Natural killer cell treated with Interleukin-12 subunit alpha and Interleukin-12 subunit beta and Interleukin-15 and Interleukin-18, amount 100 ng/mL, for 72 hours (primary cell): ENCODE measurements at regions not wholly inside any gene's neighbourhood (a gene's known extent, or its start where the extent isn't known, plus 50 kb on each side); places are given as distances from the start of the nearest gene placed in this dataset.
A peak's percentile ranks its signal among the peaks of the same experiment; 100 is the strongest.

ENCODE experiments used
- ATAC-seq, 2 donors: fragments of 150-1000 bp; cut with Tn5 transposase in 1 of 2; sonication (Bioruptor Pico), chemical (Tn5 transposase) in 1 of 2; 2 replicates each; pipeline ENCODE4 v1.10.0; 2021
- DNase-seq: peaks from one replicate; pipeline ENCODE4 v3.0.0; 2022; ENCODE audit warnings: low spot score
- H3K27ac Mint-ChIP-seq, 2 donors: 1 replicate in 1 of 2; 2 replicates in 1 of 2; pipeline ENCODE4 v1.8.0; 2022; ENCODE audit warnings: mixed read lengths in 2 of 2, mild to moderate bottlenecking in 1 of 2, moderate library complexity in 1 of 2
- H3K27me3 Mint-ChIP-seq, 2 donors: 1 replicate in 1 of 2; 2 replicates in 1 of 2; pipeline ENCODE4 v1.8.0; 2022; ENCODE audit warnings: mixed read lengths in 2 of 2
- H3K36me3 Mint-ChIP-seq: one replicate; pipeline ENCODE4 v1.8.0; 2022; ENCODE audit warnings: mixed read lengths
- H3K4me1 Mint-ChIP-seq, 2 donors: 1 replicate in 1 of 2; 2 replicates in 1 of 2; pipeline ENCODE4 v1.8.0; 2022; ENCODE audit warnings: low read depth in 2 of 2, mixed read lengths in 2 of 2, mild to moderate bottlenecking in 1 of 2
- H3K4me3 Mint-ChIP-seq: one replicate; pipeline ENCODE4 v1.8.0; 2022; ENCODE audit warnings: mixed read lengths
- H3K9me3 Mint-ChIP-seq: 2 replicates; pipeline ENCODE4 v1.8.0; 2022; ENCODE audit warnings: mixed read lengths

DNA sequence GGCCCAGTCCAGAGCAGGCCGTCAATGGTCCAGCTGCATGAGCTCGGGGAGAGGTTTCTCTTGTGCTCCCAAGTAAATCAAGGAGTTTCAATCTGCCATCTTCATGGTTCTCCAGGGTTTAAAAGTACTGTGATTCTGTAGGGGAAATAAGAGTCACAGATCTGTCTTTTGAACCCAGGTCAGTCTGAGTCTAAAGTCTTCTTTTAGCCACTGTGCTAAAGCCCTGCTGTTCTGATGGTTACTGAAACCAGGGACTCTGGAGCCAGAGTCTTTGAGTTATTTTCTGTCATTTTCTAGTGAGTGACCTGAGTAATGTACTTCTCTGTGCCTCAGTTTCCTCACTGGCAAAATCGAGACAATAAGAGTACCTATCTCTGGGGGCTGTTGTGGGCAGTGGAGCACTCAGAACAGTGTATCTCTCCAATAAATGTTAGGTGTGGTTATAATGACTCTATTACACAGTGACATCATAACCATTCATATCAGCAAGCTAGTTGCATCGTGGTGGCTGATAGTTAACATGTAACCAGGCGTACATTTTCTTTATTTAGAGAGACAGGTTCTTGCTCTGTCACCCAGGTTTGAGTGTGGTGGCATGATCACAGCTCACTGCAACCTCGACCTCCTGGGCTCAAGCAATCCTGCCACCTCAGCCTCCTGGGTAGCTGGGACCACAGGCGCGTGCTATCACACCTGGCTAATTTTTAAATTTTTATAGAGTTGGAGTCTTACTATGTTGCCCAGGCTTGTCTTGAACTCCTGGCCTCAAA is 74.6 kb upstream of the KCNG1 start:
- DNase-seq: no peak
- no peak overlapping the region for H3K4me3 Mint-ChIP-seq
- no peaks in the 10 kb centered on the region for H3K9me3 Mint-ChIP-seq
- peaks cover under 1 to 2% of the 10 kb centered on the region in 2 donors for H3K4me1 Mint-ChIP-seq
- H3K36me3 Mint-ChIP-seq: no peaks in the 10 kb centered on the region
- peaks cover 12 to 20% of the 10 kb centered on the region in 2 donors for H3K27me3 Mint-ChIP-seq
- ATAC-seq: no peak
- H3K27ac Mint-ChIP-seq: no peak overlapping the region

DNA sequence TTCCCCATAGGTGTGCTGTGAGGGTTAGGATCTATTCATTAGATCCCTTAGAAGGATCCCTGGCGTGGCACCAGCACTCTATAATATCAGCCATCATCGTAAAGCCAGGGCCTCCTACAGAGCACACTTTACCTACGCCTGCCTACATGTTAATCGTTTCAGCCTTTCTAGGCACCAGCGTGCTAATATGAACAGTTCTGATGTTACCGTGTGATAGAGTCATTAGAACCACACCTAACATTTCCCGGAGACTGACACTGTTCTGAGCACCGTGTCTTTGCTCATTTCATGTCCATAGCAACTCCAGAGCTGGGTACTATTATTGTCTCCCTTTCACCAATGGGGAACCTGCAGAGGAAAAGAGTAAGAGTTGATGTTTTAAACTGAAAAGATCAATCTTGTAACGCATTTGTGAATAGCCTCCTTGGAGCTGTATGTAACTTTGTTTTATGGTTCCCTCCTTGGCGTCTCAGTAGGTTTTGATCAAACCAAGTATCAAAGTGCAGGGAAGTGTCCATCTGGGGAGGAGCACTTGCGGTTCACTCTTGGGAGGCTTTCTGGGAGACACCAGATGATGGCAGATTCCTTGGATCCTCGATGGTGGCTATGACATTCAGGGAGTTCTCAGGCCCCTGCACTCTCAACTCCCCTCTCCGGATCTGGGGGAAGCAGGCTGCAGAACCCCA is 73.8 kb upstream of the KCNG1 start:
- Mint-ChIP-seq H3K27me3 (peaks cover 17 to 28% of the 10 kb centered on the region in 2 donors), H3K27ac (no peak overlapping the region), H3K36me3 (no peaks in the 10 kb centered on the region), H3K9me3 (no peaks in the 10 kb centered on the region), H3K4me1 (peaks cover 7 to 10% of the 10 kb centered on the region in 2 donors), H3K4me3 (no peak overlapping the region)
- no peak for ATAC-seq
- DNase-seq: no peak

DNA sequence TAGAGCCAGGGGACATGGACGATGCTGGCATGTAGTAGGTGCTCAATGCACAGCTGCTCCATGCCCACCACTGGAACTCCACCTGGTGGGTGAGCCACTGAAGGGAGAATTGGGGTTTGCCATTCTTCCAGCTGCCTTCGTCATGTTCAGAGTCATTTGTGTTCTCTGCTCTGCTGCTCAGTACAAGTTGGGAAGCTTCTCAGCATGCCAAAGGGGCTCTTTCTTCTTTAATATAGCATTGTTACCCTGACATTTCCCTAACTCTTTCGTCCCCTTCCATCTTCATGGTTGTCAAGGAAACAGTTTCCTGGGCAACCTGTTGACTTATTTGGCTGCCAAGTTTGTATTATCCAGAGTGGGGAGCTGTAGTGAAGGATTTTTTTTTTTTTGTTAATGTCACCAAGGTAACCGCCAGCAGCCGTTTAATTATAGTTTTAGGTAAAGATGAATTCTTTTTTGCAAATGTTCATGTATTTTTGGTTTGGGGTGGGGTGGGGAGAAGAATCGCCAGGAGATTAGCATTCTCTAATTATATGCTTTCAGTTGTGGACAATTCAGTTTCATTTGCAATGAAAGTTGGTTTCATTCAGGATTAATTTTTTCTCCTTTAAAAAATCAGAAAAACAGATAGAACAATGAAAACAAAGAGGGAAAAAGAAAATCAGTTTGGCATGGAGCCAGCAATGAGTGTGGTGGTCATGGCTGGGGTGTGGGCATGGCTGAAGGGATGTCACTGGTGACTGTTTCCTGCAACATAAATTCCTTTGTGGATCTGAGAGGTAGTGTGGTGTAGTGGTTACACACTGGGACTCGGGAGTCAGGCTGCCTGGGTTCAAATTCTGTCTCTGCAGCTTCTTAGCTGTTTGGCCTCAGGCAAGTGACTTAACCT is 73.0 kb upstream of the KCNG1 start:
- no peaks in the 10 kb centered on the region for H3K9me3 Mint-ChIP-seq
- H3K4me3 Mint-ChIP-seq: no peak overlapping the region
- H3K36me3 Mint-ChIP-seq: no peaks in the 10 kb centered on the region
- DNase-seq: no peak
- H3K27me3 Mint-ChIP-seq: peaks cover 24 to 37% of the 10 kb centered on the region in 2 donors
- H3K4me1 Mint-ChIP-seq: peaks cover 14% of the 10 kb centered on the region in 2 donors
- ATAC-seq: no peak
- no peak overlapping the region for H3K27ac Mint-ChIP-seq

DNA sequence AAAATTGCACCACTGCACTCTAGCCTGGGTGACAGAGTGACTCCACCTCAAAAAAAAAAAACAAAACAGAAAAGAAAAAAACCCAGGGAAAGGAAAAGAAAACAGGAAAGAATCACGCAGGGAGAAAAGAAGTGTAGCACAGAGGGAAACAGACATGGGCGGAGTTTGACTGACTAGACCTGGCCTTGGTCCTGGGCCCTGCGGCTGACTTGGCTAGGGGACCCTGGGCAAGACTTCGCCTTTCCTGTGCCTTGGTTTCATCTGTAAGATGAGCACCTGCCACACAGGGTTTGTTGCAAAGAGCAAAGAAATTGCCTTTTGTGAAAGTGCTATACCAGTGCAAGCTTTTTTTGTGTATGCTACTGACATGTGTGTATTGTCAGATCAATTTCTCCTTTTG is 71.3 kb upstream of the KCNG1 start:
- Mint-ChIP-seq H3K27ac (no peak overlapping the region), H3K27me3 (peaks cover 29 to 39% of the 10 kb centered on the region in 2 donors), H3K4me1 (peaks cover 14 to 15% of the 10 kb centered on the region in 2 donors), H3K9me3 (no peaks in the 10 kb centered on the region), H3K4me3 (no peak overlapping the region), H3K36me3 (no peaks in the 10 kb centered on the region)
- DNase-seq: no peak
- no peak for ATAC-seq

DNA sequence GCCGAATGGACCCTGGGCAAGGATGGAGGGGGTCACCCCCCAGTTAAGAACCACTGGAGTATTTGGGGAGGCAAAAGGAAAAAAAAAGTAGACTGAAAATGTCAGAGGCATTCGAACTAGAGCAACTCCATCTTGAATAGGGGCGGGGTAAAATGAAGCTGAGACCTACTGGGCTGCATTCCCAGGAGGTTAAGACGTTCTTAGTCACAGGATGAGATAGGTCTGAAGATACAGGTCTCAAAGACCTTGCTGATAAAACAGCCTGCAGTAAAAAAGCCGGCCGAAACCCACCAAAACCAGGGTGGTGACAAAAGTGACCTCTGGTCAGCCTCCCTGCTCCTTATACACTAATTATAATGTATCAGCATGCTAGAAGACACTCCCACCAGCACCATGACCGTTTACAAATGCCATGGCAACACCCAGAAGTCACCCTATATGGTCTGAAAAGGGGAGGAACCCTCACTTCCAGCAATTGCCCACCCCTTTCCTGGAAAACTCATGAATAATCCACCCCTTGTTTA is 70.4 kb upstream of the KCNG1 start:
- DNase-seq (no peak), ATAC-seq (no peak)
- H3K4me1 Mint-ChIP-seq: peaks cover 14 to 15% of the 10 kb centered on the region in 2 donors
- H3K9me3 Mint-ChIP-seq: no peaks in the 10 kb centered on the region
- H3K27me3 Mint-ChIP-seq: peaks cover 34 to 39% of the 10 kb centered on the region in 2 donors
- no peak overlapping the region for H3K27ac Mint-ChIP-seq
- H3K4me3 Mint-ChIP-seq: no peak overlapping the region
- H3K36me3 Mint-ChIP-seq: no peaks in the 10 kb centered on the region

DNA sequence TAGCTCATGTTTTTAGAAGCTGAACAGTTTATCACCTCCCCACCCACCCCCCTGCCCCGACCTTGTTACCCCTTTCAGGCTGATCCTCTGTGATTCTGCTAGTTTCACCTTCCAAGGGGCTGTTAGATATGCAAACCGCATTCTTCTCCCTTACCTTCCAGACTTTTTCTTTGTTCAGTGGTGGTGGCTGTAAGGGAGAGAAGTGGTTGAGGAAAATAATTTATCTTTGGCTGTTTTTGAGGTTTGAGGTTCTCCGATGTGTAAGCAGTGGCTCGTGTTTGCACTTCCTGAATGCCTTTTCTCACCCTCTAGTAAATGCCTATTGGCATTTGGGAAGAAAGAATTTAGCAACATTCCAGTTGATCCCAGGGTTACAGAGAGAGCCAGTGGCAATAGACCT is 69.4 kb upstream of the KCNG1 start:
- Mint-ChIP-seq H3K4me3 (peak overlapping the region; percentile 27), H3K27ac (no peak overlapping the region), H3K9me3 (no peaks in the 10 kb centered on the region), H3K36me3 (no peaks in the 10 kb centered on the region), H3K27me3 (peaks cover 36 to 43% of the 10 kb centered on the region in 2 donors), H3K4me1 (peaks cover 14 to 15% of the 10 kb centered on the region in 2 donors)
- ATAC-seq: no peak
- no peak for DNase-seq

DNA sequence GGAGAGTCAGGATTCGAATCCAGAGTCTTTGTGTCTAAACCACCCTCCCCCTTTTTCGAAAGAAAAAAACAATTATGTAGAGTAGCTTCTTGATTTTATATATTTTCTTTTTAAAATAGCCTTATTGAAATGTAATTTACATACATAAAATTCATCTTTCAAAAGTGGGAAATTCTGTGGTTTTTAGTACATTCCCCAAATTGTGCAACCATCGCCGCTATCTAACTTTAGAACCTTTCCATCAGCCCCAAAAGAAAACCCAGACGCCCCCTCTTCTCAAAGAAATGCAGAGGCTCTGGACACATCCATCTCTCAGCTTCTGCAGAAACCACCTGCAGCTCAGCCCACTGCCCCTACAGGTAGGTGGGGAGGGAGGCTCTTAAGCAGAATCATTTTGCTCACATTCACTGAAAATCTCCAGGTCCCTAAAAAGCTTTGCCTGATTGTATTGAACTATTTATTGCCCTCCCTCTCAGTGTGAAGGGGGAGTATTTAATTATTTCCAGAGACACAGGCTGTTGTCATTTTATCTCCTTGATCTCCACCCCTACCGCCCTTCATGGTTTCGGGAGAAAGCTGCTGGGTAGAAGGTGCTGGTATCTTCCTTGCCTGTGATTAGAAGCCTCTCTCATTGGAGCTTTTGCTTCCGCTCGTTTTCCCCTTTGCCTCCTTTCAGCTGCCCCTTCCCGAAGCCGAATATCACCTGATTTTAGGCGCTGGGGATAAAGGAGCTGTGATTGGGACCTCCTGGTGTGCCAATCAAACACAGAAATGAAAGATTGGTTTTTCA is 68.7 kb upstream of the KCNG1 start:
- no peak for DNase-seq

DNA sequence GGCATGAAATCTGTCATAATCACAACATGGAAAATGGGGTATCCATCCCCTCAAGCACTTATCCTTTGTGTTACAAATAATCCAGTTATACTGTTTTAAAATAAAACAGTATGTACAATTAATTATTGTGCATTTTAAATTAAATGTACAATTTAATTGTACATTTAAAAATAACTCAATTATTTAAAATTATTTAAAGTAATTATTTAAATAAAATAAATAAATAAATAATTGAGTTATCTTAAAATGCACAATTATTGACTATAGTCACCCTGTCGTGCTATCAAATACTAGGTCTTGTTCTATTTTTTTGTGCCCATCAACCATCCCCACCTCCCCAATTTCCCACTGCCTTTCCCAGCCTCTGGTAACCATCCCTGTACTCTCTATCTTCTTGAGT is 66.9 kb upstream of the KCNG1 start:
- Mint-ChIP-seq H3K4me1 (peaks cover 14 to 15% of the 10 kb centered on the region in 2 donors), H3K27me3 (peaks cover 31 to 42% of the 10 kb centered on the region in 2 donors), H3K27ac (no peak overlapping the region), H3K36me3 (no peaks in the 10 kb centered on the region), H3K4me3 (no peak overlapping the region), H3K9me3 (no peaks in the 10 kb centered on the region)
- ATAC-seq (no peak), DNase-seq (no peak)

More for the DNA sequence above, 68.7 kb upstream of the KCNG1 start:
- Mint-ChIP-seq H3K4me3 (peak overlapping the region; percentile 14), H3K36me3 (no peaks in the 10 kb centered on the region), H3K9me3 (no peaks in the 10 kb centered on the region), H3K27ac (no peak overlapping the region), H3K4me1 (peaks cover 14 to 15% of the 10 kb centered on the region in 2 donors), H3K27me3 (peaks cover 37 to 46% of the 10 kb centered on the region in 2 donors)
- ATAC-seq: no peak

DNA sequence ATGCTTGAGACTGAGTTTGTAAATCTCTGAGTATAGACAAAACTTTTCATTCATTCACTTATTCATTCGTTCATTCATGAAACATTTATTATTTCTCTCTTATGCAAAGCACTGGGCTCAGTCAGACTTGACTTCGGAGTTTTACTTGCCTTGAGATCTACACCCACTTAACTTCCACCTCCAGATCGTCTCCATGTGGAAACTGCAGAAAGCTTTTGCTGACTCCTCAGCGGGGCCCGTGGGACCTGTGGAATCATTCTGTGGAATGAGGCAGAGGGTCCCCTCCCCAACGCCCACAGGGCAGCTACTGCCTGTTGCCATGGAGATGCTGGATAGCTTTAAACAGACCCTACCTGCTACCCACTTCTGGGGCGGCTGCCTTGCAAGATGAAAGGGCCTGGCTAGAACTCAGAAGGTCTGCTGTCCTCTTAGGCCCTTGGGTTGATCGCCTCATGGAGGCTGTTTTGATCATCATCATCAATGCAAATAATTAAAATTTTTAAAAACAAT is 66.4 kb upstream of the KCNG1 start:
- no peaks in the 10 kb centered on the region for H3K9me3 Mint-ChIP-seq
- peaks cover 34 to 47% of the 10 kb centered on the region in 2 donors for H3K27me3 Mint-ChIP-seq

DNA sequence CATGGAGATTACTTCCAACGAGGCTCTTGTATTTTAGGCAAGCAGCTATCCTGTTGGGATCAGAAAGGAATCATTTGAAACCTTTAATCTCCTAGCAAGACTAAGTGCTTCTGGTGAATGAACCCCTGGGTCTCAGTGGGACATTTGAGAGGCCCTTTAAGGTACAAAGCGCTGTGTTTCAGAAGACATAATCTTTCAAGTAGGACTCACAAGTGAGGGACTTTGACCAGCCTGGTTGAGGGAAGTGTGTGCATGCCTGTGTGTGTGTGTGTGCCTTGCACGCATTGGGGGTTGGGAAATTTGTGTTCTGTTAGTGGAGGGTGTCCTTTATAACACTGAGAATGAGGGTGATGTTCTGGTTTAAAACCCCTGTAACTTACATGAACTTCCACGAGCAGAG is 64.4 kb upstream of the KCNG1 start:
- no peaks in the 10 kb centered on the region for H3K9me3 Mint-ChIP-seq
- peaks cover 9 to 12% of the 10 kb centered on the region in 2 donors for H3K4me1 Mint-ChIP-seq
- no peaks in the 10 kb centered on the region for H3K36me3 Mint-ChIP-seq
- peaks cover 43 to 56% of the 10 kb centered on the region in 2 donors for H3K27me3 Mint-ChIP-seq
- ATAC-seq (no peak), DNase-seq (no peak)
- H3K4me3 Mint-ChIP-seq: no peak overlapping the region
- no peak overlapping the region for H3K27ac Mint-ChIP-seq

More for the DNA sequence above, 66.4 kb upstream of the KCNG1 start:
- Mint-ChIP-seq H3K4me1 (peaks cover 14 to 15% of the 10 kb centered on the region in 2 donors), H3K4me3 (no peak overlapping the region), H3K27ac (no peak overlapping the region), H3K36me3 (no peaks in the 10 kb centered on the region)
- no peak for ATAC-seq
- no peak for DNase-seq

DNA sequence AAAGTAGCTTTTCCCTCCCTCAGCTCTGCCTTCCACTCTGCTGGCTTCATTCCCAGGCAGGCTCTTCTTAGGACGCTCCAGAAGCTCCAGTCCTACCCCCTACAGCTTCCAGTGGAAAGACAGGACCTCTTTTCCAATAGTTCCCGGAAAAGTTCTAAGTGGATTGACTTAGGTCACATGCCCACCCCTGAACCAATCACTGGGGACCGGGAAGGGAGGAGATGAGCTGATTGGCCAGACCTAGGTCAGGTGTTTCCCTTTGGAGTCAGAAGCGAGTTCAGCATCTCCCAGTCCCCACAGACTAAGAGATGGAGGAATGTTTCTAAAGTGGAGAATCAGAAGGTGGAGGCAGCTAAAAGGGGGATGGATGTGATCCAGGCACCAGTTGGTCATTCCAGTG is 62.9 kb upstream of the KCNG1 start:
- Mint-ChIP-seq H3K27ac (no peak overlapping the region), H3K9me3 (no peaks in the 10 kb centered on the region), H3K4me1 (peaks cover 0 to under 1% of the 10 kb centered on the region in 2 donors), H3K4me3 (no peak overlapping the region), H3K36me3 (no peaks in the 10 kb centered on the region), H3K27me3 (peaks cover 33 to 42% of the 10 kb centered on the region in 2 donors)
- ATAC-seq (no peak), DNase-seq (no peak)

DNA sequence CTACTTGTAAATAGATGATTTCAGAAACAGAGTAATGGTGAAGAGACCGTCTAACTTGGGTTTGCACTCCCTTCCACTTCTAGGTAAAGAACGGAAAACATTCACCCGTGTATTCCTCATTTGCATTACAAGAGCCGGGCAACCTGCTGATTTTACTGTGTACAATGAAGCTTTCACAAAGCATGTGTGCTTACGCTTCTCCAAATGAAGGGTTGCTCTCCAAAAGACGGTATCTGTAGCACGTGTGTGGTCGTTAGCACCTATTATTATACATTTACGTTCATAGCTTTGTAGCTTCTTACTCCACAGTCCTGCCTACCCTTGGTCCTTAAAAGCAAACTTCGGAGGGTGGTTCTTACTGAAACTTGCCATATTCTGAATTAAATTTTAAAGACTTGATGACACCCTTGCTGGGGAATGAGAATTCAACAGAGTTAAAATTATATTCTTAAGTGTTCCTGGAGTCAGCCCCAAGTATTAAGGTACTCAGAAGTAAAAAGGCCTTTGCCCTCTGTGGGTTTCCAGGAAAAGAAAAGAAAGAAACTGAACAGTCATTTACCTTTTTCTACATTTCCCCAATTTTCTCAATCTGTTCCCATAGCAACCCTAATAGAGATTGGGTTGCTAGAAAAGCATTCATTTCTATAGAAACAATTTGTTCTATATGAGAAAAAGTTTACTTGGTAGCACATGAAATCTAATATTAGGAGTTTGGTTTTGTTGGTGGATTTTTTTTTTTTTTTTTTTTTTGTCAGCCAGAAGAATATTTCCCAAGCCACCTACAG is 61.9 kb upstream of the KCNG1 start:
- Mint-ChIP-seq H3K9me3 (no peaks in the 10 kb centered on the region), H3K4me3 (no peak overlapping the region)

More for the DNA sequence above, 61.9 kb upstream of the KCNG1 start:
- DNase-seq (no peak), ATAC-seq (no peak)
- H3K36me3 Mint-ChIP-seq: no peaks in the 10 kb centered on the region
- peaks cover 31 to 41% of the 10 kb centered on the region in 2 donors for H3K27me3 Mint-ChIP-seq
- no peaks in the 10 kb centered on the region for H3K4me1 Mint-ChIP-seq
- H3K27ac Mint-ChIP-seq: no peak overlapping the region
